HG03066 (cell line): ENCODE measurements at regions not wholly inside any gene's neighbourhood (a gene's known extent, or its start where the extent isn't known, plus 50 kb on each side); places are given as distances from the start of the nearest gene placed in this dataset.
"Not testable (repeated sequence)": the region's sequence is repeated elsewhere in the genome, so short reads cannot be mapped to it uniquely, and the experiment has no call there.

Experiments
- ATAC-seq: cut with Tn5 transposase; IDR thresholded peaks from one replicate; pipeline ENCODE4 v1.9.1; 2021; ENCODE audit warnings: low read depth; ENCODE audit not compliant: unreplicated experiment

DNA sequence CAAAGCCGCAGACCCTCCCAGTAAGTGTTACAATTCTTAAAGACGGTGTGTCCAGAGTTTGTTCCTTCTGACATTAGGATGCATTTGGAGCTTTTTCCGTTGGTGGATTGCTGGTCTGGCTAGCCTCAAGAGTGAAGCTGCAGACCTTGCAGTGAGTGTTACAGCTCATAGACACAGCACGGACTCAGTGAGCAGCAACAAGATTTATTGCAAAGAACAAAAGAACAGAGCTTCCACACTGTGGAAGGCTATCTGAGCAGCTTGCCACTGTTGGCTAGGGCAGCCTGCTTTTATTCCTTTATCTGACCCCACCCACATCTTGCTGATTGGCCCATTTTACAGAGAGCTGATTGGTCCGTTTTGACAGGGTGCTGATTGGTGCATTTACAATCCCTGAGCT is 242.8 kb upstream of the SGCG start:
- ATAC-seq: no peak

- no peak for ATAC-seq
These were observed 242.2 kb upstream of the SGCG start for GRCh38 chr13:22938576-22938975.

GRCh38 chr13:22939157-22939556 is 241.6 kb upstream of the SGCG start:
- ATAC-seq: no peak

GRCh38 chr13:22940090-22940710 is 240.6 kb upstream of the SGCG start:
- no peak for ATAC-seq

GRCh38 chr13:22940736-22941135 is 240.0 kb upstream of the SGCG start:
- no peak for ATAC-seq

GRCh38 chr13:22941495-22941894 is 239.3 kb upstream of the SGCG start:
- ATAC-seq: not testable (repeated sequence)

DNA sequence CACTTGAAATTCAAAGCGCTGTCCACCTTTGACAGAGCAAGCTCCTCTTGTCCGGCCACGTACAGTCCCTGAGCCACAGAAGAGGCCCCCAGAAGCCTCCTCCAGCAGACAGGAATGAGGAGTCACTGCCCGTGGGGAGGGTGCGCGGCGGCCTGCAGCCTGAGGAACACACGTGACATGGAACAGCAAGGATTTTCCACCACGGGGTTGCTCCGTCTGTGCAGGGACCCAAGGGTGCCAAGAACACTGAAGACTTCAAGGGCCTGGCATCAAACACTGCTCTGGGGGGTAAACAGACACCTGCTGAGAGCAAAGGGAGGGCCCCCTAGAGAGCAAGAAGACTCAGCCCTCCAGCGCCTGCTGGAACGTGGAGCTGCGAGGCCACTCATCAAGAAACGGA is 237.9 kb upstream of the SGCG start:
- not testable (repeated sequence) for ATAC-seq

- no peak for ATAC-seq
These were observed 236.4 kb upstream of the SGCG start for GRCh38 chr13:22944378-22944777.

GRCh38 chr13:22945321-22946226 is 235.2 kb upstream of the SGCG start:
- no peak for ATAC-seq

DNA sequence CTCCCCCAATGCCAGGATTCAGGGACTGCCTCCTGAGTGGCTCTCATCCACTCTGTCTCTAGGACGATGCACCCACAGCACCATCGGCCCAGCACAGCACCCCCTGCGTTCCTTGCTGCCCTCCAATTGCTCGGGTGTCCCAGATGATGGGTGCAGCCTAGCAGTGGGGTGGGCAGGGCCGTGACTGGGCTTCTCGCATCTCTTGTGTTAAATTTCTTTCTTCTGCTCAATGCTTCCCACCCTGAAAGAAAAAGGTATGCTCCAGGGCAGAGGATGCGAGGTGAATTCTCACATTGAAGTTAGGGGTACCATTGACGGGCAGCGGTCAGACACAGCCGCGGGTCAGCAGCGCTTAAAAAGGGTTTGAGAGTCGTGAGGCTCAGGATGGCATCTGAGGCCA is 232.4 kb upstream of the SGCG start:
- ATAC-seq: no peak

GRCh38 chr13:22952018-22952417 is 228.8 kb upstream of the SGCG start:
- ATAC-seq: not testable (repeated sequence)

DNA sequence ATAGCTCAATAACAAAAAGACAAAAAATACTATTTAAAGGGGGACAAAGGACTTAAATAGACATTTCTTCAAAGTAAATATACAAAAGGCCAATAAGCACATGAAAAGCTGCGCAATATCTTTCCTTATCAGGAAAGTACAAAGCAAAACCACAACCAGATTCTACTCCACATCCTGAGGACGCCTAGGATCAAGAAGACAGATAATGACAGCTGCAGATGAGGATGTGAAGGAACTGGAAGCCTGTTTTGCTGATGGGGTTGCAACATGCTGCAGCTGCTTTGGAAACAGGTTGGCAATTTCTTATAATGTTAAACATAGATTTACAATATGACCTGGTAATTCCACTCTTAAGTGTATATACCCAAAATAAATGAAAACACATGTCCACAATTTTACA is 225.6 kb upstream of the SGCG start:
- not testable (repeated sequence) for ATAC-seq

- ATAC-seq: not testable (repeated sequence)
These were observed 224.2 kb upstream of the SGCG start for GRCh38 chr13:22956456-22957115.

- ATAC-seq: not testable (repeated sequence)
These were observed 220.9 kb upstream of the SGCG start for GRCh38 chr13:22959859-22960258.

DNA sequence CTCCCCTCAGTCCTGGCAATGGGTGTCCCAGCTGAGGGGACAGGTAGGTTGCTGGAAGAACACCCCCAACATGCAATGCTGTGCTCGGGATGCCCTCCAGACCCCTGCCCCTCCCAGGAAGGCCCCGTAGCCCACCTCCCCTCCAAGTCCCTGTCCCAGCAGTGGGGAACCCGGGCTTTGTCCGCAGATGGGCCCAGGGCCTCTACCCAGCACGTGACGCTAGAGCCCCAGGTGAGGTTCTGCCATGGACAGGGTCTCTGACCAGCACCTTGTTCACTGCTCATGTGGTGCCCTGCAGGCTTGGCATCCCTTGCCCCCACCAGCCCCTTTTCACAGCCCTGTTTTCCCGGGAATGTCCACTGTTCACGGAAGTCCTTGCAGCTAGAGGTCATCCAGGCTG is 220.0 kb upstream of the SGCG start:
- no peak for ATAC-seq

DNA sequence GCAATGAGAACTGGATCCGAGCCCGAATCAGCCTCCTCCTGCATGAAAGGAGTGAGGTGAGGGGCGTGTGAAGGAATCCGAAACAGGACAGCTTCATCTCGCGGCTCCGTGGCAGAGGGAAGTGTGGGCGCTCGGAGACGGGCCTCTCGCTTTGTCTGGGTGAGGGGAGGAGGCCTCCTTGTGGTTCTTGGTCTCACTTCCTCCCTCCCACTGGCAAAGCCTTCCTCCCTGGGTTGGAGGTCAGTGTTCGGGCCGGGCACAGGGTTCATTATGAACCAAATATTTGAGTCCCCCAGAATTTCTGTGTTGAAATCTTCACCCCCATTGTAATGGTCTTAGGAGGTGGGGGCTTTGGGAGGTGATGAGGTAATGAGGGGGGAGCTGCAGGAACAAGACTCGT is 219.4 kb upstream of the SGCG start:
- not testable (repeated sequence) for ATAC-seq

DNA sequence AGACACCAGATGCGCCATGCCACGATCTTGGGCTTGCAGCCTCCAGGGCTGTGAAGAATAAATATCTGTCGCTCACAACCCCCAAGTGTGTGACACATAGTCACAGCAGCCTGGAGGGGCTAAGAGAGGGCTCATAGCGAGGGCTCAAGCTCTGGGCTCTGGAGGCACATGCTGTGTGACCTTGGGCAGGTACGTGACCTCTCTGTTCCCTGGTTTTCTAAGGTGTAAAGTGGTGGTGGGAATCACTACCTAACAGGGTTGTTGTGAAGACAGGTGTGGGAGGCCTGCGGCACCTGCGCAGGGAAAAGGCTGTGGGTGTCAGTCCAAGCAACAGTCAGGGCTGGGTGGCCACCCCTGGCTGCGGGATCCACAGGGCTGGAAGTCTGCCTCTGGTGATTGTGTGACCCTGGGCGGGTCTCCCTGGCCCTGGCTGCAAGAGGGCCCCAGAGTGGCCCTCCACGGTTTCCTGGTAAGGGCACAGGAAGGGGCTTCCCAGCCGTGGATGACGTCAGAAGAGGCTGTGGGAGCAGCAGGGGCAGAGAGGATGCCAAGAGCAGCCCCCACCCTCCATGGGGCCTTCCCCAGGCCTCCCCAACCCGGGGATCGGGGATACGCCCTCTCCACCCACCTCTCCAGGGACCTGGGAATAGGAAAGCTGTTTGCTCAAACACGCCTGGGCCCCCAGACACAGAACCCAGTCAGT is 218.8 kb upstream of the SGCG start:
- ATAC-seq: no peak

DNA sequence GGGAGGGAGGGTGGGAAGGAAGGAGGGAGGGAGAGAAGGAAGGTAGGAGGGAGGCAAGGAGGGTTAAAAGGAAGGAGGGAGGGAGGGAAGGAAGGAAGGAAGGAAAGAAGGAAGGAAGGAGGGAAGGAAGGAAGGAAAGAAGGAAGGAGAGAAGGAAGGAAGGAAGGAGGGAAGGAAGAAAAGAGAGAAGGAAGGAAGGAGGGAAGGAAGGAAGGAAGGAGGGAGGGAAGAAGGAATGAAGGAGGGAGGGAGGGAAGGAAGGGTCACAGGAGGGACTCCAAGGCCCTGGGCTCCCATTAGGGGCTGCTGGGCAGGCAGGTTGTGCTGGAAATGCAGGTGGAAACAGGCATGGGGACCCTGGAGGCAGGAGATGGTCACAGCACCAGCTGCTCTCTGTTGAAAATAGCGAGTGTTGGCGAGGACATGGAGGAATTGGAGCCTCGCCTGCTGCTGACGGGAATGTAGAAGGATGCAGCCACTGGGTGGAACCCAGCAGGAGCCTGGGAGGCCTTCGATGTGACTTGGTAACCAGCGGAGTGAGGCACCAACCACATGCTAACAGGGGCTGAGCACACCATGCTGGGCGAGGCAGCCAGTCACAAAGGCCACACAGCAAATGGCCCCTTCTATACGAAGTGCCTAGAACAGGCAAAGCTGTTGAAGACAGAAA is 217.3 kb upstream of the SGCG start:
- not testable (repeated sequence) for ATAC-seq

GRCh38 chr13:22964245-22964966 is 216.4 kb upstream of the SGCG start:
- no peak for ATAC-seq
